ENCODE measurements at regions not wholly inside any gene's neighbourhood (a gene's known extent, or its start where the extent isn't known, plus 50 kb on each side); places are given as distances from the start of the nearest gene placed in this dataset.
"Not testable (repeated sequence)": the region's sequence is repeated elsewhere in the genome, so short reads cannot be mapped to it uniquely, and the experiment has no call there.

GRCh38 chr1:146522345-146522744 is 293.5 kb upstream of the NOTCH2NLA start:
- H2BK20ac ChIP-seq (ENCODE audit: low read depth, low read length); H3K4ac ChIP-seq (ENCODE audit: low read depth, low read length); H4K20me1 ChIP-seq (ENCODE audit: insufficient read depth, low read length); BruUV-seq (replicated peaks); H3K9me1 ChIP-seq (ENCODE audit: insufficient read depth, low read length); H3K4me2 ChIP-seq (ENCODE audit: low read depth, low read length); H3K9me3 ChIP-seq (ENCODE audit: control insufficient read depth, insufficient read depth, low read length); H3K4me1 ChIP-seq (ENCODE audit: control insufficient read depth, insufficient read depth, low read length); H2AK9ac ChIP-seq (replicated peaks; ENCODE audit: low read depth, low read length, poor library complexity); H2BK120ac ChIP-seq (ENCODE audit: low read depth, low read length); H3K23ac ChIP-seq (ENCODE audit: low read depth, low read length); H2BK15ac ChIP-seq (ENCODE audit: low read depth, low read length); in situ Hi-C loops (cut with MboI; ENCODE audit: low sequenced_read_pairs); H3K36me3 ChIP-seq (ENCODE audit: control insufficient read depth, insufficient read depth, low read length); H3K56ac ChIP-seq (ENCODE audit: extremely low read depth, insufficient read depth, low read length); H3K9ac ChIP-seq (ENCODE audit: low read depth, low read length); DNase-seq; CTCF ChIA-PET; POLR2A ChIA-PET (ENCODE audit: unreplicated experiment); intact Hi-C loops (cut with micrococcal nuclease); H3K4me3 ChIP-seq (ENCODE audit: insufficient read depth, low read depth, low read length); H2BK5ac ChIP-seq (ENCODE audit: low read depth, low read length, poor library complexity, severe bottlenecking); H3K14ac ChIP-seq (replicated peaks; ENCODE audit: low read depth, low read length); H3K27ac ChIP-seq (ENCODE audit: insufficient read depth, low read length); H2AFZ ChIP-seq (replicated peaks; ENCODE audit: low read length, poor library complexity); dilution Hi-C loops (cut with HindIII; ENCODE audit: low sequenced_read_pairs, unreplicated experiment); H3K79me1 ChIP-seq (ENCODE audit: low read depth in 1 of 2, low read length in 2 of 2); H4K91ac ChIP-seq (ENCODE audit: insufficient read depth, low read depth, low read length); H4K8ac ChIP-seq (ENCODE audit: low read depth in 2 of 2, low read length in 2 of 2); H3K27me3 ChIP-seq (ENCODE audit: control insufficient read depth, insufficient read depth, low read length); H3K18ac ChIP-seq (ENCODE audit: low read depth, low read length); H2AK5ac ChIP-seq (ENCODE audit: low read depth, low read length); ATAC-seq (ENCODE audit: low read depth); H4K5ac ChIP-seq (ENCODE audit: low read depth, low read length): not testable (repeated sequence)
- no CpG with 5 or more reads among the region's 6 CpGs for WGBS, 2 experiments (ENCODE audit: extremely low coverage in 2 of 2, insufficient read length in 1 of 2)

GRCh38 chr1:146521804-146522203 is 293.0 kb upstream of the NOTCH2NLA start:
- H3K79me1 ChIP-seq (ENCODE audit: low read depth in 1 of 2, low read length in 2 of 2); H2BK15ac ChIP-seq (ENCODE audit: low read depth, low read length); H4K5ac ChIP-seq (ENCODE audit: low read depth, low read length); H2AK5ac ChIP-seq (ENCODE audit: low read depth, low read length); H3K14ac ChIP-seq (replicated peaks; ENCODE audit: low read depth, low read length); H2BK120ac ChIP-seq (ENCODE audit: low read depth, low read length); POLR2A ChIA-PET (ENCODE audit: unreplicated experiment); H2BK20ac ChIP-seq (ENCODE audit: low read depth, low read length); in situ Hi-C loops (cut with MboI; ENCODE audit: low sequenced_read_pairs); H4K8ac ChIP-seq (ENCODE audit: low read depth in 2 of 2, low read length in 2 of 2); H3K27ac ChIP-seq (ENCODE audit: insufficient read depth, low read length); dilution Hi-C loops (cut with HindIII; ENCODE audit: low sequenced_read_pairs, unreplicated experiment); H3K27me3 ChIP-seq (ENCODE audit: control insufficient read depth, insufficient read depth, low read length); H3K18ac ChIP-seq (ENCODE audit: low read depth, low read length); H3K9me1 ChIP-seq (ENCODE audit: insufficient read depth, low read length); H3K4me1 ChIP-seq (ENCODE audit: control insufficient read depth, insufficient read depth, low read length); H3K9me3 ChIP-seq (ENCODE audit: control insufficient read depth, insufficient read depth, low read length); CTCF ChIA-PET; H3K4me2 ChIP-seq (ENCODE audit: low read depth, low read length); H3K4me3 ChIP-seq (ENCODE audit: insufficient read depth, low read depth, low read length); DNase-seq; H3K56ac ChIP-seq (ENCODE audit: extremely low read depth, insufficient read depth, low read length); H3K23ac ChIP-seq (ENCODE audit: low read depth, low read length); intact Hi-C loops (cut with micrococcal nuclease); H3K36me3 ChIP-seq (ENCODE audit: control insufficient read depth, insufficient read depth, low read length); H3K9ac ChIP-seq (ENCODE audit: low read depth, low read length); H2AFZ ChIP-seq (replicated peaks; ENCODE audit: low read length, poor library complexity); BruUV-seq (replicated peaks); H3K4ac ChIP-seq (ENCODE audit: low read depth, low read length); H2BK5ac ChIP-seq (ENCODE audit: low read depth, low read length, poor library complexity, severe bottlenecking); H4K20me1 ChIP-seq (ENCODE audit: insufficient read depth, low read length); ATAC-seq (ENCODE audit: low read depth); H4K91ac ChIP-seq (ENCODE audit: insufficient read depth, low read depth, low read length); H2AK9ac ChIP-seq (replicated peaks; ENCODE audit: low read depth, low read length, poor library complexity): not testable (repeated sequence)
- WGBS, 2 experiments (ENCODE audit: extremely low coverage in 2 of 2, insufficient read length in 1 of 2), result no CpG with 5 or more reads among the region's 2 CpGs
